HEK293 (cell line): ENCODE measurements at regions not wholly inside any gene's neighbourhood (a gene's known extent, or its start where the extent isn't known, plus 50 kb on each side); places are given as distances from the start of the nearest gene placed in this dataset.

Experiments
- CTCF ChIA-PET: fragments of 350-600 bp; formaldehyde crosslinking; extraction: SDS; loops from one replicate; lab custom pipeline; 2021; ENCODE audit warnings: antibody characterized with exemption; lab: Yijun Ruan, JAX
- POLR2A ChIA-PET: fragments of 300-600 bp; formaldehyde crosslinking; extraction: SDS; loops from one replicate; lab custom pipeline; 2020; ENCODE audit warnings: antibody characterized with exemption, inconsistent platforms; lab: Yijun Ruan, JAX
- H3K27ac ChIP-seq: fragments of 200-500 bp; sonication (Bioruptor generic); 2 replicates; pipeline ENCODE4 v1.5.1; 2014; ENCODE audit warnings: low read depth, low read length, control low read depth, inconsistent platforms; ENCODE audit errors: extremely low read depth
- H3K36me3 ChIP-seq, 2 experiments: fragments of 200-500 bp in 1 of 2; sonication (Bioruptor generic) in 1 of 2; 1 replicate in 1 of 2; 2 replicates in 1 of 2; pipeline ENCODE4 v1.5.1; 2014 to 2017; ENCODE audit warnings: inconsistent platforms in 2 of 2, low read length in 2 of 2; ENCODE audit not compliant: control insufficient read depth in 2 of 2, insufficient read depth in 1 of 2
- H3K4me1 ChIP-seq: fragments of 200-500 bp; sonication (Bioruptor generic); 2 replicates; pipeline ENCODE4 v1.5.1; 2014; ENCODE audit warnings: mild to moderate bottlenecking, low read length, inconsistent platforms; ENCODE audit not compliant: control insufficient read depth, insufficient read depth
- H3K4me3 ChIP-seq: 2 replicates; pipeline ENCODE4 v1.5.1; 2011; ENCODE audit warnings: low read depth, mild to moderate bottlenecking, control low read depth, low read length, moderate library complexity
- H3K9me3 ChIP-seq: fragments of 200-500 bp; sonication (Bioruptor generic); 2 replicates; pipeline ENCODE4 v1.5.1; 2014; ENCODE audit warnings: low read depth, low read length, inconsistent platforms; ENCODE audit not compliant: control insufficient read depth, insufficient read depth
- GFI1B ChIP-seq: fragments of 450-650 bp; formaldehyde crosslinking; IDR thresholded peaks from 2 replicates; pipeline ENCODE4 v1.5.1; 2016; ENCODE audit warnings: missing biosample characterization, missing genetic modification characterization
- GLIS2 ChIP-seq: fragments of 450-650 bp; formaldehyde crosslinking; IDR thresholded peaks from 2 replicates; pipeline ENCODE4 v1.5.1; 2016; ENCODE audit warnings: missing biosample characterization, missing genetic modification characterization
- HOXC10 ChIP-seq: sonication (generic); formaldehyde crosslinking; IDR thresholded peaks from 2 replicates; pipeline ENCODE4 v1.8.1; 2023; ENCODE audit warnings: mild to moderate bottlenecking, missing genetic modification reagents
- MZF1 ChIP-seq: fragments of 450-650 bp; formaldehyde crosslinking; IDR thresholded peaks from 2 replicates; pipeline ENCODE4 v1.5.1; 2017; ENCODE audit warnings: missing biosample characterization, missing genetic modification characterization, borderline replicate concordance
- PRDM10 ChIP-seq: fragments of 450-650 bp; formaldehyde crosslinking; IDR thresholded peaks from 2 replicates; pipeline ENCODE4 v1.5.1; 2016; ENCODE audit warnings: missing biosample characterization, missing genetic modification characterization
- PRDM4 ChIP-seq: fragments of 450-650 bp; formaldehyde crosslinking; IDR thresholded peaks from 2 replicates; pipeline ENCODE4 v1.5.1; 2017; ENCODE audit warnings: missing biosample characterization, missing genetic modification characterization
- ZBTB8A ChIP-seq: fragments of 450-650 bp; formaldehyde crosslinking; IDR thresholded peaks from 2 replicates; pipeline ENCODE4 v1.5.1; 2016; ENCODE audit warnings: missing biosample characterization, missing genetic modification characterization
- ZFP37 ChIP-seq: fragments of 450-650 bp; formaldehyde crosslinking; IDR thresholded peaks from 2 replicates; pipeline ENCODE4 v1.5.1; 2016; ENCODE audit warnings: missing biosample characterization, missing genetic modification characterization
- ZFP69B ChIP-seq: fragments of 450-650 bp; formaldehyde crosslinking; IDR thresholded peaks from 2 replicates; pipeline ENCODE4 v1.5.1; 2016; ENCODE audit warnings: missing biosample characterization, missing genetic modification characterization
- ZNF133 ChIP-seq: fragments of 450-650 bp; formaldehyde crosslinking; IDR thresholded peaks from 2 replicates; pipeline ENCODE4 v1.5.1; 2016; ENCODE audit warnings: missing biosample characterization, missing genetic modification characterization
- ZNF140 ChIP-seq: fragments of 450-650 bp; formaldehyde crosslinking; IDR thresholded peaks from 2 replicates; pipeline ENCODE4 v1.5.1; 2016; ENCODE audit warnings: missing biosample characterization, missing genetic modification characterization
- ZNF280C ChIP-seq: fragments of 450-650 bp; formaldehyde crosslinking; IDR thresholded peaks from 2 replicates; pipeline ENCODE4 v1.5.1; 2016; ENCODE audit warnings: missing biosample characterization, missing genetic modification characterization
- ZNF280D ChIP-seq: fragments of 450-650 bp; formaldehyde crosslinking; IDR thresholded peaks from 2 replicates; pipeline ENCODE4 v1.5.1; 2016; ENCODE audit warnings: missing biosample characterization, missing genetic modification characterization
- ZNF324 ChIP-seq: fragments of 450-650 bp; formaldehyde crosslinking; IDR thresholded peaks from 2 replicates; pipeline ENCODE4 v1.5.1; 2016; ENCODE audit warnings: missing biosample characterization, missing genetic modification characterization
- ZNF473 ChIP-seq: fragments of 450-650 bp; formaldehyde crosslinking; IDR thresholded peaks from 2 replicates; pipeline ENCODE4 v1.5.1; 2017; ENCODE audit warnings: missing biosample characterization, missing genetic modification characterization
- ZNF529 ChIP-seq: fragments of 450-650 bp; formaldehyde crosslinking; IDR thresholded peaks from 2 replicates; pipeline ENCODE4 v1.5.1; 2017; ENCODE audit warnings: missing genetic modification characterization, missing biosample characterization; ENCODE audit not compliant: insufficient replicate concordance
- ZNF544 ChIP-seq: fragments of 450-650 bp; formaldehyde crosslinking; IDR thresholded peaks from 2 replicates; pipeline ENCODE4 v1.5.0; 2017; ENCODE audit warnings: missing biosample characterization, missing genetic modification characterization
- ZNF768 ChIP-seq: fragments of 450-650 bp; formaldehyde crosslinking; IDR thresholded peaks from 2 replicates; pipeline ENCODE4 v1.5.1; 2018; ENCODE audit warnings: missing biosample characterization, mild to moderate bottlenecking, missing genetic modification characterization
- ZNF776 ChIP-seq: fragments of 450-650 bp; formaldehyde crosslinking; IDR thresholded peaks from 2 replicates; pipeline ENCODE4 v1.5.0; 2017; ENCODE audit warnings: missing biosample characterization, missing genetic modification characterization, borderline replicate concordance
- ZNF792 ChIP-seq: fragments of 450-650 bp; formaldehyde crosslinking; IDR thresholded peaks from 2 replicates; pipeline ENCODE4 v1.5.1; 2016; ENCODE audit warnings: missing biosample characterization, missing genetic modification characterization
- ZNF843 ChIP-seq: fragments of 450-650 bp; formaldehyde crosslinking; IDR thresholded peaks from 2 replicates; pipeline ENCODE4 v1.5.1; 2016; ENCODE audit warnings: missing biosample characterization, missing genetic modification characterization
- ZSCAN18 ChIP-seq: fragments of 450-650 bp; formaldehyde crosslinking; IDR thresholded peaks from 2 replicates; pipeline ENCODE4 v1.5.1; 2016; ENCODE audit warnings: missing biosample characterization, missing genetic modification characterization

- CTCF ChIA-PET: no interaction called here
- H3K4me3 ChIP-seq: no peak overlapping the region
- no peaks in the 10 kb centered on the region for H3K4me1 ChIP-seq
- no peak for TF ChIP-seq ZNF776 (tag by site-specific recombination)
- no peak for TF ChIP-seq PRDM4 (tag by site-specific recombination)
- TF ChIP-seq ZNF324 (tag by site-specific recombination): no peak
- TF ChIP-seq ZNF768 (tag by site-specific recombination): peak; percentile 12; the same call in 1 of the 2 replicates
- no peak for TF ChIP-seq ZFP69B
- no peaks in the 10 kb centered on the region for H3K36me3 ChIP-seq
- POLR2A ChIA-PET: no interaction called here
- H3K9me3 ChIP-seq: no peaks in the 10 kb centered on the region; the same call in 1 of the 2 replicates
- no peak overlapping the region for H3K27ac ChIP-seq
These were observed 165.4 kb downstream of the UACA start for GRCh38 chr15:70597945-70598344.

GRCh38 chr15:70597056-70597603 is 166.2 kb downstream of the UACA start:
- CTCF ChIA-PET: interaction anchor here (0.6 to 1.6 kb wide), 2 partner anchors 11 to 999 kb away, joined by 3 to 16 read pairs; no protein-coding TSS in a partner anchor
- no peaks in the 10 kb centered on the region; the same call in 1 of the 2 replicates for H3K9me3 ChIP-seq
- POLR2A ChIA-PET: no interaction called here

More at GRCh38 chr15:70597056-70597603, 166.2 kb downstream of the UACA start:
- TF ChIP-seq PRDM10 (tag by site-specific recombination): no peak
- TF ChIP-seq GFI1B (tag by site-specific recombination): no peak
- no peak for TF ChIP-seq ZBTB8A (tag by site-specific recombination)
- no peak for TF ChIP-seq ZNF843
- no peak for TF ChIP-seq GLIS2 (tag by site-specific recombination)
- TF ChIP-seq ZNF280C: no peak
- TF ChIP-seq ZNF544 (tag by site-specific recombination): no peak
- TF ChIP-seq ZNF792 (tag by site-specific recombination): no peak
- TF ChIP-seq HOXC10 (CRISPR knock-in tag): no peak
- no peak for TF ChIP-seq ZNF529
- TF ChIP-seq ZNF280D (tag by site-specific recombination): no peak
- no peak for TF ChIP-seq ZFP37 (tag by site-specific recombination)
- no peak for TF ChIP-seq MZF1 (tag by site-specific recombination)
- TF ChIP-seq ZSCAN18 (tag by site-specific recombination): no peak
- no peak for TF ChIP-seq ZNF133
- TF ChIP-seq ZNF140: no peak
- TF ChIP-seq ZNF473: no peak
- no peak overlapping the region for H3K4me3 ChIP-seq
- H3K4me1 ChIP-seq: no peaks in the 10 kb centered on the region
- H3K27ac ChIP-seq: no peak overlapping the region
- H3K36me3 ChIP-seq: no peaks in the 10 kb centered on the region
